Psoas muscle (tissue), 7 donors: ENCODE measurements at regions not wholly inside any gene's neighbourhood (a gene's known extent, or its start where the extent isn't known, plus 50 kb on each side); places are given as distances from the start of the nearest gene placed in this dataset.

ENCODE experiments used
- ATAC-seq, 4 donors: fragments of 200-7000 bp; cut with Tn5 transposase; one replicate each; pipeline ENCODE4 v1.9.1; 2020; ENCODE audit warnings: moderate library complexity in 3 of 4, mild to moderate bottlenecking in 2 of 4
- DNase-seq, 2 donors: peaks; one replicate each; pipeline ENCODE4 v3.0.0-alpha.2; 2020
- H3K27ac ChIP-seq: fragments of 200-600 bp; one replicate; pipeline ENCODE4 v1.8.0; 2022
- H3K27me3 ChIP-seq, 3 donors: fragments of 200-600 bp in 1 of 3; one replicate each; pipeline versions ENCODE4 v1.6.1 to v1.8.0; 2013 to 2022; ENCODE audit warnings: low read length in 2 of 3, mild to moderate bottlenecking in 2 of 3, moderate library complexity in 1 of 3; ENCODE audit not compliant: insufficient read depth in 3 of 3
- H3K36me3 ChIP-seq, 2 donors: fragments of 200-600 bp in 1 of 2; one replicate each; pipeline versions ENCODE4 v1.6.1 to v1.8.0; 2013 to 2022; ENCODE audit warnings: low read depth in 1 of 2, mild to moderate bottlenecking in 1 of 2, moderate library complexity in 1 of 2; ENCODE audit not compliant: insufficient read depth in 1 of 2
- H3K4me1 ChIP-seq: fragments of 200-600 bp; one replicate; pipeline ENCODE4 v1.8.0; 2022
- H3K4me3 ChIP-seq: fragments of 200-600 bp; one replicate; pipeline ENCODE4 v1.8.0; 2022; ENCODE audit warnings: mild to moderate bottlenecking
- H3K9me3 ChIP-seq: fragments of 200-600 bp; one replicate; pipeline ENCODE4 v1.8.0; 2022
- CTCF ChIP-seq: fragments of 200-600 bp; IDR thresholded peaks from one replicate; pipeline ENCODE4 v1.8.0; 2022; ENCODE audit warnings: antibody characterized with exemption
- WGBS, 3 donors: extraction: QIAGEN DNeasy Blood & Tissue Kit; methylation state at CpG; one replicate each; pipeline versions ENCODE4 v1.1.6 to v1.1.7; 2013; 5-methylcytosine and 5-hydroxymethylcytosine counted together
- intact Hi-C, 2 donors: fragments of 100-400 bp; cut with DNase I; formaldehyde crosslinking; loops; one replicate each; pipeline versions ENCODE4 v1.11.0 to v1.14.2; 2022
- donor health status: healthy with polysubstance abuse.
- donor health status: DM: no; HTN: no; CAD: no; lungs with moderate emphysema.
- donor health status: Bipolar disorder and iron deficiency.
- donor health status: healthy.
- donor health status: DM: yes; HTN: yes; CAD: no.
- donor health status: DM: no; HTN: no; CAD: no.
- donor health status: DM: yes; HTN: yes; CAD: no.

GRCh38 chr9:7545371-7546165 lies 254.0 kb downstream of the DMAC1 start:
- H3K36me3 ChIP-seq: no peaks in the 10 kb centered on the region
- DNase-seq (no peak), ATAC-seq (no peak)
- TF ChIP-seq CTCF: no peak
- no peaks in the 10 kb centered on the region for H3K9me3 ChIP-seq
- peaks cover 0 to 3% (median 0%) of the 10 kb centered on the region in 3 donors for H3K27me3 ChIP-seq
- no peak overlapping the region for H3K4me3 ChIP-seq
- intact Hi-C loops: no loop called here
- no peak overlapping the region for H3K27ac ChIP-seq
- WGBS, 3 donors: 95 to 98% (median 97%) methylated on average over 5 of the region's 5 CpGs
- no peaks in the 10 kb centered on the region for H3K4me1 ChIP-seq

- 47 to 69% (median 54%) methylated on average over 4 of the region's 4 CpGs for WGBS, 3 donors
- H3K4me3 ChIP-seq: no peak overlapping the region
- H3K36me3 ChIP-seq: no peaks in the 10 kb centered on the region
- H3K27ac ChIP-seq: no peak overlapping the region
- H3K4me1 ChIP-seq: no peaks in the 10 kb centered on the region
- intact Hi-C loops: no loop called here
- no peaks in the 10 kb centered on the region for H3K9me3 ChIP-seq
- TF ChIP-seq CTCF: no peak
- ATAC-seq (no peak), DNase-seq (no peak)
- peaks cover 0 to 5% (median 0%) of the 10 kb centered on the region in 3 donors for H3K27me3 ChIP-seq
These were observed 256.9 kb downstream of the DMAC1 start for GRCh38 chr9:7542693-7543092.

GRCh38 chr9:7542126-7542525 lies 257.5 kb downstream of the DMAC1 start:
- TF ChIP-seq CTCF: no peak
- ATAC-seq (no peak), DNase-seq (no peak)
- no peak overlapping the region for H3K4me3 ChIP-seq
- no peak overlapping the region for H3K27ac ChIP-seq
- 48 to 63% (median 50%) methylated on average over 2 of the region's 2 CpGs for WGBS, 3 donors
- H3K36me3 ChIP-seq: no peaks in the 10 kb centered on the region
- no peaks in the 10 kb centered on the region for H3K4me1 ChIP-seq
- intact Hi-C loops: no loop called here
- peaks cover 0 to 5% (median 0%) of the 10 kb centered on the region in 3 donors for H3K27me3 ChIP-seq
- H3K9me3 ChIP-seq: no peaks in the 10 kb centered on the region

DNA sequence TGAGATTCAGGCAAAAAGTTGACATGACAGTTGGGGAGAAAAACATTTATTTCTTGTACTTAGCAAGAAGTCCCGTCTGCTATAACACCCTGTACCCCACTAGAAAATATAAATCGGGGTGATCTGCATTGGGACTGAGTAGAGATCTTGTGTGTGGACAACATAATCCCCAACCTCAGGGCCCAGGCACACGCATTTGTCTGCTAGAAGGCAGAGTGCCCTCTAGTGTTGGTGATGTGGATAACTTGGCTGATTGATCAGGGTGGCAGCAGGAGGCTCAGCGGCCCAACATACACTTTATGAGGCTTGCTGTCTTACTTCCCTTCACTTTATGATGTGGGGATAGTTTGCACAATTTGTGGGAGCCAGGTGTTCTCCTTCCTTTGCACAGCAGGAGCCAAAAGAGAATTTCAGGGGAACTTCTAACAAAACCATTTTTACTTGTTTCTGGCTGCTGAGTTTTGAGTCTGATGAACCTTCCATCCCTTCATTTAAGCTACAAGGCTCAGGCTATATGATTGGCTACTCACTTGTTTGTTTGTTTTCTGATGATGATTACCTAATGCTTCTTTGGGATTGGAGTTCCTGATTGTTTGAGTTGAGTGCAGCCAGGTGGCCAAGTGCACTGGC lies 263.2 kb downstream of the DMAC1 start:
- peak; percentile 57 to 71 (median 62) for ATAC-seq
- H3K27me3 ChIP-seq: peaks cover 0 to 5% (median 0%) of the 10 kb centered on the region in 3 donors
- TF ChIP-seq CTCF: peak; percentile 69
- intact Hi-C loops: loop anchor here (2.0 to 5.0 kb wide), 3 partner anchors 134 to 484 kb away; no protein-coding TSS in a partner anchor
- H3K4me1 ChIP-seq: no peaks in the 10 kb centered on the region
- DNase-seq: peak in 1 of 2 donors; percentile 15
- H3K4me3 ChIP-seq: no peak overlapping the region
- H3K36me3 ChIP-seq: no peaks in the 10 kb centered on the region
- 53 to 68% (median 55%) methylated on average over 4 of the region's 4 CpGs for WGBS, 3 donors
- H3K9me3 ChIP-seq: no peaks in the 10 kb centered on the region
- H3K27ac ChIP-seq: no peak overlapping the region
